GM19397 (cell line): ENCODE measurements at regions not wholly inside any gene's neighbourhood (a gene's known extent, or its start where the extent isn't known, plus 50 kb on each side); places are given as distances from the start of the nearest gene placed in this dataset.
"Not testable (repeated sequence)": the region's sequence is repeated elsewhere in the genome, so short reads cannot be mapped to it uniquely, and the experiment has no call there.

ENCODE experiments used
- ATAC-seq: cut with Tn5 transposase; IDR thresholded peaks from one replicate; pipeline ENCODE4 v1.9.1; 2021; ENCODE audit warnings: mild to moderate bottlenecking, moderate library complexity; ENCODE audit not compliant: unreplicated experiment

DNA sequence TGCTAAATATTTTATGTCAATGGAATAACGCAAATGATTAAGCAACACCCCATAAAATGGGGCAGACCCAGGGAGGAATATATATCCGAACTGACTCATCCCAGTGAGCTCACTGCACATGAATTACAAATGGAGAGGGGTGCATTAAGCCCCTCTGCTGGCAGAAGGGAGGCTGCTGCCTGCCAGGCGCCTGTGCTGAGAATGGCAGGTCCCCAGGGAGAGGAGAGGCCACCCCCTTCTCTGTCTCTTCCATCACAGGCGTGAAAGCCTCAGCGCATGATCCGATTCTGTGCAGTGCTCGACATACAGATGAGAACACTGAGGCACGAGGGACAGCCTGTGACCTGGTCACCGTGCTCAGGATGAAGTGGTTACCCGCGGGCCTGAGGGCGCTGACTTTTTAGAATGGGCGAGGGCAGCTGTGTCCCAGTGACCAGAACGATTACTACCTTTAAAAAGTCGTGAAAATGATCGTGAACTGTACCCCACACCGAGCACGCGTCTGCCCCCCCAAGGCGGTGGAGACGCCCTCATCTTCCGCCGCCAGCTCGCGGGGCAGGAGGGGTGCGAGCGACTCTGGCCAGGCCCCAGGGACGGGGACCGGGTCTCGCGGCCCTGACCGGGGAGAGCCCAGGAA lies 229.7 kb upstream of the FRG2C start:
- ATAC-seq: not testable (repeated sequence)

DNA sequence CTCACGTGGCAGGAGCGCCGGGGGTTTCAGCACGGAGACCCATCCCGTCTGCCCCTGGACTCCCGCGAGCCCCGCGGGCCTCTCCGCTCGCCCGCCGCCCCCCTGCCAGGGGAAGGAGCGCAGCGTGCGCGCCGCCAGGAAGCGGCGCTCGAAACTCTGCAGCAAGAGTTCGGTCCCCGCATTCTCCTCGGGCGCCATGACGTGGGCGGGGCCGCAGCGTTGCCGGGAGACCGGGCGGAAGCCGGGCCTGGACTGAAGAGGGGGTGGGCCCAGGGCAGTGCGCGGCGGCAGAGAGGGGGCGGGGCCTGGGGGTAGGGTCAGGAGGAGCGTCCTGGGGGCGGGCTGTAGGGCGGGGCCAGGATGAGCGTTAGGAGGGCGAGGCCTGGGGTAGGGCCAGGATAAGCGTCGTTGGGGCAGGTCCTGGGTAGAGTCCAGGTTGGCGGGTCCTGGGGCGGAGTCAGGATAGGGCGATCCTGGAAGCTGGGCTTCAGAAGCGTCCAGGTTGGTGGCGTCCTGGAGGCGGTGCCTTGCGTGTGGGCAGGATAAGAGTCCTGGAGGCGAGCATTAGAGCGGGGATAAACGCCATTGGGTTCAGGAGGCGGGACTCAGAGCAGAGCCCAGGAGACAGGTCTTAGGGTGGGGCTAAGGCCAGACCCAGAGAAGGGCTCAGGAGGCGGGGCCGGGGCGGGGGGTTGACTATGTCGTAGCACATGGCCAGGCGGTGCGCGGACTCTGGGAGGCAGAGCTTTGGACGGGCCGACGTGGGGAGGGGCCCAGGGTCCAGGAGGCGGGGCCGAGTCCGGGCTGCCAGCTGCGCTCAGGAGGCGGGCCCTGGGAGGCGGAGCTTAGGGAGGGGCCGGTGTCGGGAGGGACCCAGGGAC lies 229.0 kb upstream of the FRG2C start:
- peak; percentile 97 for ATAC-seq

GRCh38 chr3:75435794-75436400 lies 228.2 kb upstream of the FRG2C start:
- ATAC-seq: not testable (repeated sequence)

DNA sequence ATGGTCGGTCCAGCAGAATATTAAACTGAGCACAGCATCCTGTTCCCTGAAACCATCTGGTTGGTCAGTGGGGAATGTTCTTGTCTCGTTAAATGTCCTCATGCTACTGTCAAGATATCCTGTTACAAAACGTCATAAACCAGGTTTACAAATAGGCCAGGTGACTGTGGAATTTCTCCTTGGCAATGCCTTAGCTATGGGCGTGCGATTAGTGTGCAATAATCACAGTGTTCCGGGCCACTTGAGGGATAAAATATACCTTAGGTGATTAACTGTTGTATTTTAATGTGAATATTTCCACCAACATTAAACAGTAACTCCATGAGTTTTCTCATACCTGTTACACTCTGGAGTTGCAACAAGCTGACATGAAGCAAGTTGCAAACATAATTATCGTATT lies 223.1 kb upstream of the FRG2C start:
- ATAC-seq: not testable (repeated sequence)

GRCh38 chr3:75444634-75445033 lies 219.5 kb upstream of the FRG2C start:
- not testable (repeated sequence) for ATAC-seq

GRCh38 chr3:75445234-75445633 lies 218.9 kb upstream of the FRG2C start:
- ATAC-seq: not testable (repeated sequence)

GRCh38 chr3:75446948-75447347 lies 217.2 kb upstream of the FRG2C start:
- ATAC-seq: not testable (repeated sequence)

GRCh38 chr3:75453328-75453727 lies 210.8 kb upstream of the FRG2C start:
- not testable (repeated sequence) for ATAC-seq

- not testable (repeated sequence) for ATAC-seq
These were observed 210.3 kb upstream of the FRG2C start for GRCh38 chr3:75453839-75454238.

DNA sequence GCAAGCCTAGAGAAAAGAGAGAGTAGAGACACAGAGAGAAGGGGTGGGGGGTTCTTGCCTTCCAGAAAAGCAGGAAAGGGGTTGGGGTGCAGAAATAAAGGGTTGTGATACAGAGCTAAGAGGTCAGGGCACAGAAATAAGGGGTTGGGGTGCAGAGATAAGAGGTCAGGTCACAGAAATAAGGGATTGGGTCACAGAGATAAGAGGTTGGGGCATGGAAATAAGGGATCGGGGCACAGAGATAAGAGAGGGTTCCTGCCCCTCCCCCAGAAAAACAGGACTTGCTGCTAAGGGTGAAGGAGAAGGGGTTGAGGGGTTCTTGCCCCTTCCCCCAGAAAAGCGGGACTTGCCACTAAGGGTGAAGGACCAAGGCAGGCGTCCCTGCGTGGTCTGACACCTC lies 189.6 kb upstream of the FRG2C start:
- ATAC-seq: not testable (repeated sequence)

DNA sequence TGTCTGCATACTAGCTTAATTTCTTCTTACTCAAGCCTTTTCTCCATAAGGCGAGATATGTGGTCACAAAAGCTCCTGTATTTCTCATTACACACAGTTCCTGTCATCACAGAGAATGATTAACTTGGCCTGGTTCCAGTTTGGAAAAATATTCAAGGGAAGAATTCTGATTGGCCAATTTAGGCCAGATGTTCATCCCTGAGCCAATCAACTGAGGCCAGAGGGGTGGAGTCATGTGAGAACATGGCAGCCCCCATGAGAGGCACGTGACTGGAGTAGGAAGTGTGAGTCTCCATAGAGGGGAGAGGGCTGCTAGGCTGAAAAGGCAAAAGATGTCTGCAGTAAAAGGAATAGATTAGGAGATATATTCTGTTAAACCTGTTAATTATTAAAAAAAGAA lies 167.5 kb upstream of the FRG2C start:
- not testable (repeated sequence) for ATAC-seq

DNA sequence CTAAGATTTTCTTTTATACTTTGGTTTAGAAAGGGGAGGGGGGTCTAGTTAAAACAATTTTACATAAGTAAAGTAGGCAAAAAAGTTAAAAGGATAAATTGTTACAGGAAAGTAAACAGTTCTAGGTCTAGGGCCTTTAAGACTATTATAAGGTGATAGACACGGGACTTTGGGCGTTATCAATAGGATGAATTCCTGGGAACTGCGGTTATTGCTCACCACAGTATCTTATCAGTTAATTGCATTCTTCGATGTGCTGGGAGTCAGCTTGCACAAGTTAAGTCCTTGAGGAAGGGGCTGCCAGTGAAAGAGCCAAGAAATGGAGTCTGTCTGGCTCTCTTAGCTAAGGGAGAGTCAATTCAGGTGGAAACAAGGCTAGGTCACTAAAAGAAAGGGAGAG lies 163.8 kb upstream of the FRG2C start:
- not testable (repeated sequence) for ATAC-seq

DNA sequence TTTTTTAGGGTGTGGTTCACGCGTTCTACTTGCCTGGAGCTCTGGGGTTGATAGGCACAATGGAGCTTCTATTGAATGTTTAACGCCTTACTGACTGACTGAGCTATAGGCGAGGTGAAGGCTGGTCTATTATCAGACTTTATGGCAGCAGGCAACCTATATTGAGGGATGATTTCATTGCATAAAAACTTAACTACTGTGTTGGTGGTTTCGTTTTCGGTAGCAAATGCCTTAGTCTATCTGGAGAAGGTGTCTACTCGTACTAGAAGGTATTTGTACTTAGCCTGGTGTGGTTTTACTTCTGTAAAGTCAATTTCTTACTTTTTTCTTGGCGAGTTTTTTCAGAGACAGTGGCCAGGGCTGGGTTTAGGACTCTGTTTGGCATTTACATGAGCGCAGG lies 162.0 kb upstream of the FRG2C start:
- not testable (repeated sequence) for ATAC-seq

DNA sequence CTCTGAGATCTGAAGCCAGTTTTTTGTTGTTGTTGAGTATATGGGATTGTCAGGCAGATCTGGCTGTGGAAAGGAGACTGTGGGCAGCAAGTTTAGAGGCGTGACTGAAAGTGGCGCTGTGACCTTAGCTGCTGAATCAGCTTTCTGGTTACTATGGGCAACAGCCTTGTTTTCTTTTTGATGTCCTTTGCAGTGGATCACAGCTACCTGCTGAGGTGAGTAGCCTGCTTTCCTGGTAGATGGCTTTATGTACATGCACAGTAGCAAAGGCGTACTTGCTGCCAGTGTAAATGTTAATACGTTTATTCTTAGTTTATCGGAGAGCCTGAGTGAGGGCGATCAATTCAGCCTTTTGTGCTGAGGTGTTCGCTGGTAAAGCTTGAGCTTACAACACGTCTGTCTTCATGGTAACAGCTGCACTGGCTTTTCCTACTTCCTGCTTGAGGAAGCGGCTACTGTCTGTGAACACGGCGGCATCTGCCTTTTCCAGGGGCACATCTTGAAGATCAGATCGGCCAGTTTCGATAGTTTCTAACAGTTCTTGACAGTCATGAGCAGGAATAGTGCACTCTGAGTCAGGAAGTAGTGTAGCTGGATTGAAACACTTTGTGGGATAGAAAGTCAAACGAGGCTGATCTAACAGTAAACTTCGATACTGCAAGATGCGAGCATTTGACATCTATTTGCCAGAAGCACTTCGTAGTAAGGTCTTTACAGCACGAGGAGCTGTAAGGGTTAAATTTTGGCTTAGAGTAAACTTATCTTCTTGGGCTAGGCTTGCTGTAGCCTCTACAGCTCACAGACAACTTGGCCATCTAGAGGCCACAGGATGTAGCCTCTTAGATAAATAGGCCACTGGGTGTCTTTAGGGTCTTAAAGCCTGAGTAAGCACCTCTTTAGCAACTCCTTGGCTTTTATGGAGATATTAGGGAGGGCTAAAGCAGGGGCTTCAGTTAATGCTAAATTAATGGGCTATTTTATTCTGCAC lies 161.1 kb upstream of the FRG2C start:
- not testable (repeated sequence) for ATAC-seq

- ATAC-seq: no peak
These were observed 157.5 kb upstream of the FRG2C start for GRCh38 chr3:75506603-75507002.

DNA sequence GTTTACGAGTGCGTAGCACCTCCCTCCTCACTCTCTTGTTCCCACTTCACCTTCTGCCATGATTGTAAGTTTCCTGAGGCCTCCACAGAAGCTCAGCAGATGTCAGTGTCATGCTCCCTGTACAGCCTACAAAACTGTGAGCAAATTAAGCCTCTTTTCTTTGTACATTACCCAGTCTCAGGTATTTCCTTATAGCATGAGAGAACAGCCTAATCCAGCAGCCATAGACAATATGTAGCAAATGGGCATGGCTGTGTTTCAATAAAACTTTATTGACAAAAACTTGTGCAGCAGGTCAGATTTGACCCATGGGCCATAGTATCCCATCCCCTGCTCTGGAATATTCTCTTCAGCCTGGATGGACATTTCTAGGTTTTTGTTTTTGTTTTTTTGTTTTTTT lies 156.2 kb upstream of the FRG2C start:
- ATAC-seq: not testable (repeated sequence)

DNA sequence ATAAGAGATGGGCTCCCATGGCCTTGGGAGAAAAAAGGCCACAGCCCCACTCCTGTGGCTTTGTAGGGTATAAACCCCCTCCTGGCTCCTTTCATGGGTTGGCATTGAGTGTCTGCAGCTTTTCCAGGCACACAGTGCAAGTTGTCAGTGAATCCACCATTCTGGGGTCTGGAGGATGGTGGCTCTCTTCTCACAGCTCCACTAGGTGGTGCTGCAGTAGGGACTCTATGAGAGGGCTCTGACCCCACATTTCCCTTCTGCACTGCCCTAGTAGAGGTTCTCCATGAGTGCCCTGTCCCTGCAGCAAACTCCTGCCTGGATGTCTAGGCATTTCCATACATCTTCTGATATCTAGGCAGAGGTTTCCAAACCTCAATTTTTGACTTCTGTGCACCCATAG lies 136.5 kb upstream of the FRG2C start:
- ATAC-seq: not testable (repeated sequence)

- not testable (repeated sequence) for ATAC-seq
These were observed 112.0 kb upstream of the FRG2C start for GRCh38 chr3:75552095-75552494.

DNA sequence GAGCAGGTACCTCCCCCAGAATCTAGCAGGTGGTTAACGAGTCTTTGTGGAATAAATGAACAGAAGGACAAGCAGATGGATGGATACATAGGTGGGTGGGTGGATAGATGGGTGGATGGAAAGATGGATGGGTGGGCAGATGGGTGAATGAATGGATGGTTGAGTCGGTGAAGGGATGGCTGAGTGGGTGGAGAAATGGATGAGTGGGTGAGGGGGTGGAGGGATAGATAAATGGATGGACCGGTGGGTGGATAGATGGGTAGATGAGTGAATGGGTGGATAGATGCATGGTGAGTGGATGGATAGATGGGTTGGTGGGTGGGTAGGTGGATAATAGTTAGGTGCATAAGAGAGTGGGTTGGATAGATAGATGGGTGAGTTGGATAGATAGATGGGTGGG lies 99.7 kb upstream of the FRG2C start:
- not testable (repeated sequence) for ATAC-seq

DNA sequence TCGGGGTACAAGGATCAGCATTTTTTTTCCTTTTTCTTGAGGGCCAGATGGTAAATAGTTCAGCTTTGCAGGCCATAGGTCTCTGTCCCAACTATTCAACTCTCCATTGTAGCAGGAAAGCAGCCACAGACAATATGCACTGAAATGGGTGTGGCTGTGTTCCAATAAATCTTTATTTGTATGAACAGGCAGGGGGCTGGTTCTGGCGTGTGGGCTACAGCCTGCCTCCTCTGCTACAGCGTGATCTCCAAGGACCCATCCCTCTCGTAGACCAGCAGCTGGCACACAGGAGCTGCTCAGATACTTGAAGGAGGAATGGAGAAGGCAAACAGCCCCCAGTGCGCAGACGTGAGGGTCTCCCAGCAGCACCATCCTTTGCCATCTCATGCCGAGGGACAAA lies 91.8 kb upstream of the FRG2C start:
- ATAC-seq: not testable (repeated sequence)
